ENCODE measurements at regions not wholly inside any gene's neighbourhood (a gene's known extent, or its start where the extent isn't known, plus 50 kb on each side); places are given as distances from the start of the nearest gene placed in this dataset.

- H3K9ac ChIP-seq (ENCODE audit: insufficient read depth in 1 of 2, low read depth in 2 of 2, low read length in 2 of 2), result no peak overlapping the region
- ATAC-seq (no peak), FAIRE-seq (peak; percentile 62), DNase-seq (ENCODE audit: extremely low read depth in 1 of 4, low spot score in 3 of 4) (peak in 1 of 4 experiments; percentile 13)
- intact Hi-C loops (cut with micrococcal nuclease) (loop anchor here (5.0 kb wide), 1 partner anchor 443 kb away; no protein-coding TSS in a partner anchor), in situ Hi-C loops (cut with MboI) (no loop called here)
- peaks cover 3% of the 10 kb centered on the region; the same call in 1 of the 2 replicates for H4K20me1 ChIP-seq (replicated peaks; ENCODE audit: control insufficient read depth, insufficient read depth, low read length)
- H3K27me3 ChIP-seq (ENCODE audit: control insufficient read depth in 2 of 2, insufficient read depth in 2 of 2, low read length in 2 of 2), result peaks cover 31 to 35% of the 10 kb centered on the region in 2 experiments
- no TSS peak for BruUV-seq (replicated peaks)
- ChIA-PET POLR2A (interaction anchor here (0.6 to 1.4 kb wide), 2 partner anchors 9 to 125 kb away, joined by 3 to 5 read pairs; no protein-coding TSS in a partner anchor), CTCF (ENCODE audit: low intra/inter-chr PET ratio) (no interaction called here)
- no peak overlapping the region for H3K4me2 ChIP-seq (ENCODE audit: insufficient read depth, low read length)
- H3K36me3 ChIP-seq (ENCODE audit: control insufficient read depth, insufficient read depth, low read length), result no peaks in the 10 kb centered on the region
- no peaks in the 10 kb centered on the region for H3K79me2 ChIP-seq (ENCODE audit: control insufficient read depth, insufficient read depth, low read length)
- no peak overlapping the region for H3K4me3 ChIP-seq
- WGBS (ENCODE audit: insufficient coverage, low coverage, missing lambda C conversion rate), result 1% methylated on average over 6 of the region's 6 CpGs
- no peaks in the 10 kb centered on the region for H3K9me3 ChIP-seq (replicated peaks; ENCODE audit: control insufficient read depth, insufficient read depth, low read depth, low read length)
- no peak overlapping the region for H3K27ac ChIP-seq (ENCODE audit: extremely low read depth, low read depth, low read length)
- no peaks in the 10 kb centered on the region for H3K4me1 ChIP-seq (replicated peaks in 1 of 2; ENCODE audit: control insufficient read depth in 2 of 2, insufficient read depth in 2 of 2, low read length in 2 of 2)
- no peak overlapping the region for H2AFZ ChIP-seq (ENCODE audit: low read depth, low read length)
- no peaks in the 10 kb centered on the region for H3K9me1 ChIP-seq (ENCODE audit: control insufficient read depth, insufficient read depth, low read length)
- no peak for TF ChIP-seq EWSR1 (IDR thresholded peaks at IDR 0.05; ENCODE audit: borderline replicate concordance, low read depth, partially characterized antibody)
- no peak for TF ChIP-seq GABPB2 (CRISPR knock-in tag; conservative IDR thresholded peaks at IDR 0.05)
- TF ChIP-seq RAD21 (CRISPR knock-in tag; conservative IDR thresholded peaks at IDR 0.05 in 1 of 2, IDR thresholded peaks at IDR 0.05 in 1 of 2), result peak in 1 of 2 experiments; percentile 50; a peak in 2 of 4 replicates
- TF ChIP-seq RNF2 (IDR thresholded peaks at IDR 0.05), result no peak
- no peak for TF ChIP-seq ASH1L (IDR thresholded peaks at IDR 0.05; ENCODE audit: borderline replicate concordance, low read depth, partially characterized antibody)
- TF ChIP-seq DNMT1 (IDR thresholded peaks at IDR 0.05), result no peak
- no peak for TF ChIP-seq RFX5 (IDR thresholded peaks at IDR 0.05; ENCODE audit: low read depth, low read length)
- no peak for TF ChIP-seq MXD1 (CRISPR knock-in tag; IDR thresholded peaks at IDR 0.05; ENCODE audit: borderline replicate concordance, poor library complexity, severe bottlenecking)
- TF ChIP-seq DLX4 (CRISPR knock-in tag; IDR thresholded peaks at IDR 0.05), result no peak
- TF ChIP-seq NFE2 (IDR thresholded peaks at IDR 0.05; ENCODE audit: low read depth), result no peak
- no peak for TF ChIP-seq ZNF280B (CRISPR knock-in tag; IDR thresholded peaks at IDR 0.05)
- TF ChIP-seq RCOR1 (IDR thresholded peaks at IDR 0.05; ENCODE audit: borderline replicate concordance in 1 of 2, low read depth in 2 of 2, low read length in 2 of 2), result no peak
- TF ChIP-seq ZNF512 (tag; IDR thresholded peaks at IDR 0.05), result 0 out of 2 replicates have a peak, but pooled peaks have one; percentile 43
- TF ChIP-seq CBX5 (IDR thresholded peaks at IDR 0.05; ENCODE audit: borderline replicate concordance, low read depth), result no peak
- no peak for TF ChIP-seq USF1 (CRISPR knock-in tag; IDR thresholded peaks at IDR 0.05)
- TF ChIP-seq DDX20 (tag; IDR thresholded peaks at IDR 0.05; ENCODE audit: low read depth), result no peak
Measured at GRCh38 chr21:36584980-36585940, 105.3 kb upstream of the CLDN14 start.
